Neural cell (in vitro differentiated cells): ENCODE measurements at regions not wholly inside any gene's neighbourhood (a gene's known extent, or its start where the extent isn't known, plus 50 kb on each side); places are given as distances from the start of the nearest gene placed in this dataset.

Source experiments
- H2AFZ ChIP-seq: fragments of 200-600, 300-800 bp; sonication (generic), shearing (Covaris generic); 2 replicates; pipeline ENCODE4 v1.6.0; 2014; ENCODE audit warnings: low read depth, mild to moderate bottlenecking, antibody characterized with exemption, low read length, moderate library complexity
- H3F3A ChIP-seq: fragments of 200-600 bp; shearing (Covaris generic); 2 replicates; pipeline ENCODE4 v1.6.1; 2016; ENCODE audit warnings: mild to moderate bottlenecking, moderate library complexity, mixed read lengths, antibody characterized with exemption, low read length; ENCODE audit not compliant: insufficient read depth, poor library complexity, severe bottlenecking
- H3K27ac ChIP-seq: fragments of 200-600, 300-800 bp; sonication (generic), shearing (Covaris generic); 2 replicates; pipeline ENCODE4 v1.5.1; 2014; ENCODE audit warnings: mild to moderate bottlenecking, low read length, moderate library complexity
- H3K27me3 ChIP-seq: fragments of 300-800, 200-600 bp; sonication (generic), shearing (Covaris generic); 2 replicates; pipeline ENCODE4 v1.6.0; 2014; ENCODE audit warnings: mild to moderate bottlenecking, low read depth, low read length, moderate library complexity; ENCODE audit not compliant: insufficient read depth
- H3K36me3 ChIP-seq: fragments of 300-800, 200-600 bp; sonication (generic), shearing (Covaris generic); 2 replicates; pipeline ENCODE4 v1.5.1; 2014; ENCODE audit warnings: mild to moderate bottlenecking, antibody characterized with exemption, low read length, moderate library complexity; ENCODE audit not compliant: insufficient read depth
- H3K4me2 ChIP-seq: fragments of 300-800, 200-600 bp; sonication (generic), shearing (Covaris generic); 2 replicates; pipeline ENCODE4 v1.6.0; 2014; ENCODE audit warnings: mild to moderate bottlenecking, low read length
- H3K4me3 ChIP-seq: fragments of 300-800, 200-600 bp; sonication (generic), shearing (Covaris generic); 2 replicates; pipeline ENCODE4 v1.5.1; 2014; ENCODE audit warnings: mild to moderate bottlenecking, low read length, moderate library complexity
- H3K79me2 ChIP-seq: fragments of 200-600 bp; shearing (Covaris generic); replicated peaks from 2 replicates; pipeline ENCODE4 v1.6.0; 2014; ENCODE audit warnings: mild to moderate bottlenecking, low read length, moderate library complexity; ENCODE audit not compliant: insufficient read depth
- H3K9ac ChIP-seq: fragments of 300-800, 200-600 bp; sonication (generic), shearing (Covaris generic); 2 replicates; pipeline ENCODE4 v1.6.1; 2016; ENCODE audit warnings: mild to moderate bottlenecking, low read length, mixed read lengths
- H3K9me2 ChIP-seq: fragments of 200-600 bp; shearing (Covaris generic); 2 replicates; pipeline ENCODE4 v1.6.1; 2016; ENCODE audit warnings: mild to moderate bottlenecking, low read length, mixed read lengths; ENCODE audit not compliant: insufficient read depth
- H3K9me3 ChIP-seq: fragments of 200-600, 300-800 bp; sonication (generic), shearing (Covaris generic); 2 replicates; pipeline ENCODE4 v1.6.1; 2016; ENCODE audit warnings: mild to moderate bottlenecking, mixed run types, low read length, moderate library complexity, mixed read lengths
- H4K20me1 ChIP-seq: fragments of 200-600 bp; shearing (Covaris generic); 2 replicates; pipeline ENCODE4 v1.6.1; 2016; ENCODE audit warnings: mild to moderate bottlenecking, mixed run types; ENCODE audit not compliant: insufficient read depth
- CTCF ChIP-seq: fragments of 450-650 bp; IDR thresholded peaks from 2 replicates; pipeline ENCODE4 v1.5.1; 2014; ENCODE audit warnings: antibody characterized with exemption, mild to moderate bottlenecking, moderate library complexity; ENCODE audit not compliant: poor library complexity, severe bottlenecking
- EP300 ChIP-seq: fragments of 450-650 bp; conservative IDR thresholded peaks from 2 replicates; pipeline ENCODE4 v1.6.1; 2014; ENCODE audit warnings: antibody characterized with exemption, mild to moderate bottlenecking, moderate library complexity; ENCODE audit not compliant: poor library complexity, severe bottlenecking
- EZH2 ChIP-seq: fragments of 200-600, 300-800 bp; shearing (Covaris generic), sonication (generic); IDR thresholded peaks from 2 replicates; pipeline ENCODE4 v1.6.1; 2014; ENCODE audit warnings: antibody characterized with exemption, low read length, borderline replicate concordance, mild to moderate bottlenecking; ENCODE audit not compliant: insufficient read depth, poor library complexity, severe bottlenecking
- MXI1 ChIP-seq: fragments of 450-650 bp; conservative IDR thresholded peaks from 2 replicates; pipeline ENCODE4 v1.6.1; 2014; ENCODE audit warnings: antibody characterized with exemption, mild to moderate bottlenecking; ENCODE audit not compliant: poor library complexity, severe bottlenecking
- POLR2AphosphoS5 ChIP-seq: IDR thresholded peaks from 2 replicates; pipeline ENCODE4 v1.6.1; 2012
- RAD21 ChIP-seq: fragments of 450-650 bp; conservative IDR thresholded peaks from 2 replicates; pipeline ENCODE4 v1.6.1; 2014; ENCODE audit warnings: antibody characterized with exemption, mild to moderate bottlenecking, moderate library complexity
- REST ChIP-seq: IDR thresholded peaks from 2 replicates; pipeline ENCODE4 v1.6.1; 2012; ENCODE audit warnings: borderline replicate concordance
- SMC3 ChIP-seq: fragments of 450-650 bp; conservative IDR thresholded peaks from 2 replicates; pipeline ENCODE4 v1.6.1; 2014; ENCODE audit warnings: antibody characterized with exemption, mild to moderate bottlenecking, moderate library complexity; ENCODE audit not compliant: poor library complexity
- TAF1 ChIP-seq: IDR thresholded peaks from 2 replicates; pipeline ENCODE4 v1.6.1; 2012; ENCODE audit warnings: low read depth

GRCh38 chr6:105991561-105992314, 94.4 kb upstream of the PRDM1 start:
- peak overlapping the region; percentile 43 for H3K4me2 ChIP-seq
- no peak overlapping the region for H3K27ac ChIP-seq
- H3K9ac ChIP-seq: no peak overlapping the region
- no peaks in the 10 kb centered on the region for H3K9me2 ChIP-seq
- peaks cover 100% of the 10 kb centered on the region for H3K27me3 ChIP-seq
- H4K20me1 ChIP-seq: no peaks in the 10 kb centered on the region
- H3K9me3 ChIP-seq: no peaks in the 10 kb centered on the region
- no peaks in the 10 kb centered on the region for H3K79me2 ChIP-seq
- peak overlapping the region; percentile 64 for H3K4me3 ChIP-seq
- TF ChIP-seq RAD21: no peak
- no peak for TF ChIP-seq MXI1
- no peak for TF ChIP-seq EP300
- no peak for TF ChIP-seq REST
- TF ChIP-seq SMC3: no peak
- peak; percentile 50 for TF ChIP-seq POLR2AphosphoS5
- no peak overlapping the region for H2AFZ ChIP-seq
- H3F3A ChIP-seq: no peaks in the 10 kb centered on the region
- no peaks in the 10 kb centered on the region for H3K36me3 ChIP-seq

- Histone ChIP-seq H3K36me3 (no peaks in the 10 kb centered on the region), H3K27ac (no peak overlapping the region), H3K4me3 (no peak overlapping the region), H3K9me3 (no peaks in the 10 kb centered on the region), H4K20me1 (no peaks in the 10 kb centered on the region), H3K9me2 (no peaks in the 10 kb centered on the region), H3K4me2 (no peak overlapping the region), H3K9ac (no peak overlapping the region), H3K27me3 (peaks cover 100% of the 10 kb centered on the region), H3K79me2 (no peaks in the 10 kb centered on the region), H2AFZ (no peak overlapping the region), H3F3A (no peaks in the 10 kb centered on the region)
- no peak for TF ChIP-seq POLR2AphosphoS5
- TF ChIP-seq MXI1: no peak
- no peak for TF ChIP-seq CTCF
- TF ChIP-seq EZH2: no peak
- TF ChIP-seq REST: no peak
- no peak for TF ChIP-seq EP300
- TF ChIP-seq TAF1: no peak
- no peak for TF ChIP-seq SMC3
- TF ChIP-seq RAD21: no peak
Measured at GRCh38 chr6:105990151-105990550, 96.0 kb upstream of the PRDM1 start.
